ENCODE measurements at regions not wholly inside any gene's neighbourhood (a gene's known extent, or its start where the extent isn't known, plus 50 kb on each side); places are given as distances from the start of the nearest gene placed in this dataset.
A peak's percentile ranks its signal among the peaks of the same experiment; 100 is the strongest.

DNA sequence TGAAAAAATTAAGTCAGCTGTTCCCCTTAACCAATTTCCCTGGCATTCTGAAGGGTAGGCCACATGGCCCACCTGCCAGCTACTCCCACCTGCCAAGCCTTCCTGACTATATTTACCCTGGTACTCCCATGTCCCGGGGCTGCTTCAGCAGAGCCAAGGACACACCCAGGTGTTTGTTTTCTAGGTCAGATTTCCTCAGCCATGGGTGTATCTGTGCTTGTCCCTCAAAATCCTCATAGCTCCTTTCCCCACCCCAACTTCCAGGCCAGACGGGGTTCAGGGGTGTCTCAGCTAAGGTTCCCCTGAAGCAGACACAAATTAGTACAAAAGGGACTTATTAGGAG is 139.4 kb upstream of the CDYL start:
- Histone ChIP-seq H3K4ac (ENCODE audit: low read length) (no peak overlapping the region), H2BK12ac (ENCODE audit: low read length) (no peak overlapping the region), H3K79me1 (ENCODE audit: low read depth, low read length) (no peaks in the 10 kb centered on the region), H3K9ac (ENCODE audit: low read depth, low read length, poor library complexity) (no peak overlapping the region), H3K14ac (ENCODE audit: low read length) (peak overlapping the region; percentile 65), H3K27me3 (ENCODE audit: control insufficient read depth in 3 of 3, insufficient read depth in 3 of 3, low read depth in 1 of 3, low read length in 3 of 3) (no peaks in the 10 kb centered on the region), H3K23ac (ENCODE audit: low read depth, low read length, poor library complexity) (no peak overlapping the region), H3K4me3 (ENCODE audit: low read length in 2 of 2) (no peak overlapping the region), H3K4me2 (ENCODE audit: insufficient read depth, low read length, poor library complexity, severe bottlenecking) (no peak overlapping the region), H2BK5ac (ENCODE audit: low read length) (no peak overlapping the region), H2BK15ac (ENCODE audit: low read length) (no peak overlapping the region), H3K27ac (replicated peaks; ENCODE audit: low read length) (no peak overlapping the region), H3K18ac (ENCODE audit: low read length) (no peak overlapping the region), H2AFZ (ENCODE audit: low read length) (no peak overlapping the region), H4K8ac (ENCODE audit: low read depth, low read length) (no peak overlapping the region), H3K4me1 (ENCODE audit: control insufficient read depth in 2 of 2, insufficient read depth in 1 of 2, low read depth in 1 of 2, low read length in 2 of 2) (no peaks in the 10 kb centered on the region), H4K91ac (ENCODE audit: low read depth, low read length, poor library complexity) (no peak overlapping the region), H2BK120ac (ENCODE audit: low read depth, low read length) (no peak overlapping the region), H3K9me3 (replicated peaks in 1 of 2; ENCODE audit: control insufficient read depth in 2 of 2, insufficient read depth in 1 of 2, low read depth in 1 of 2, low read length in 2 of 2) (no peaks in the 10 kb centered on the region), H3K36me3 (replicated peaks in 1 of 2; ENCODE audit: control insufficient read depth in 2 of 2, insufficient read depth in 2 of 2, low read length in 2 of 2) (no peaks in the 10 kb centered on the region), H2AK5ac (ENCODE audit: low read depth, low read length) (no peak overlapping the region)
- DNase-seq (ENCODE audit: low spot score): no peak
- WGBS, 2 donors (ENCODE audit: extremely low coverage in 2 of 2, insufficient read length in 2 of 2, insufficient replicate concordance in 1 of 2): no CpG with 5 or more reads among the region's 2 CpGs

DNA sequence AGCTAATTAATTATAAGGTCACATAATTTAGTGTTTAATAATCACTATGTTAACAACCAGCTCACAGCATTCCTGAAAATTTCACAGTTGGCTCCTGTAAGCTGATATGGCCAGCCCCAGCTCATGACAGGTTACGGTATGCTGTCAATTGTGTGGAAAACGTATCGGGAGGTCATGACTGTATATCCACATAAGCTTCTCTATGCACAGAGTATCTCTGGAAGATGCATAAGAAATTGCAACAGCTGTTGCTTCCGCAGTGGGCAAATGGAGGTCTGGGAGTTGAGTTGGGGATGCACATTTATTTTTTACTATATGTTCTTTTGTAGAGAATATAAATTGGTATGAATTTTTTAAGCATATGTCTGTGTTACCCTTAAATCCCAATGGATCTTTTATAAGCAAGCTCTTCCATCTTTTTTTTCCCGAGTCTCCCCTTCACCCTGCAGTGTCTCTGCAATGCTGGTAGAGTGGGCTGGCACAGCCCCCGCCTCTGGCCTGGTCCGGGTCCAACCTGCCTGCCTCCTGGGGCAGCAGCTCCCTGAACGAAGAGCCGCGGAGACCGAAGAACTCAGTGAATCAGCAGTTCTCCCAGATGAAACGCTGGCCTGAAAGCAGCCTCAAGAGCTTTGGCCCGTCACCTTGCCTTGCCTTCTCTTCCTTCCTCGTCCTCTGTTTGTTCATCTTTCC is 139.9 kb upstream of the CDYL start:
- Histone ChIP-seq H2AFZ (ENCODE audit: low read length) (no peak overlapping the region), H2AK5ac (ENCODE audit: low read depth, low read length) (no peak overlapping the region), H3K14ac (ENCODE audit: low read length) (peak overlapping the region; percentile 65), H3K4me3 (ENCODE audit: low read length in 2 of 2) (no peak overlapping the region), H2BK12ac (ENCODE audit: low read length) (no peak overlapping the region), H3K4me2 (ENCODE audit: insufficient read depth, low read length, poor library complexity, severe bottlenecking) (no peak overlapping the region), H4K91ac (ENCODE audit: low read depth, low read length, poor library complexity) (no peak overlapping the region), H3K9me3 (replicated peaks in 1 of 2; ENCODE audit: control insufficient read depth in 2 of 2, insufficient read depth in 1 of 2, low read depth in 1 of 2, low read length in 2 of 2) (no peaks in the 10 kb centered on the region), H2BK5ac (ENCODE audit: low read length) (no peak overlapping the region), H3K9ac (ENCODE audit: low read depth, low read length, poor library complexity) (no peak overlapping the region), H3K36me3 (replicated peaks in 1 of 2; ENCODE audit: control insufficient read depth in 2 of 2, insufficient read depth in 2 of 2, low read length in 2 of 2) (no peaks in the 10 kb centered on the region), H3K4ac (ENCODE audit: low read length) (no peak overlapping the region), H3K27ac (replicated peaks; ENCODE audit: low read length) (no peak overlapping the region), H2BK120ac (ENCODE audit: low read depth, low read length) (no peak overlapping the region), H3K18ac (ENCODE audit: low read length) (peak overlapping the region; percentile 58), H3K27me3 (ENCODE audit: control insufficient read depth in 3 of 3, insufficient read depth in 3 of 3, low read depth in 1 of 3, low read length in 3 of 3) (no peaks in the 10 kb centered on the region), H2BK15ac (ENCODE audit: low read length) (no peak overlapping the region), H4K8ac (ENCODE audit: low read depth, low read length) (no peak overlapping the region), H3K79me1 (ENCODE audit: low read depth, low read length) (no peaks in the 10 kb centered on the region), H3K23ac (ENCODE audit: low read depth, low read length, poor library complexity) (no peak overlapping the region), H3K4me1 (ENCODE audit: control insufficient read depth in 2 of 2, insufficient read depth in 1 of 2, low read depth in 1 of 2, low read length in 2 of 2) (no peaks in the 10 kb centered on the region)
- WGBS, 2 donors (ENCODE audit: extremely low coverage in 2 of 2, insufficient read length in 2 of 2, insufficient replicate concordance in 1 of 2): no CpG with 5 or more reads among the region's 14 CpGs
- no peak for DNase-seq (ENCODE audit: low spot score)

DNA sequence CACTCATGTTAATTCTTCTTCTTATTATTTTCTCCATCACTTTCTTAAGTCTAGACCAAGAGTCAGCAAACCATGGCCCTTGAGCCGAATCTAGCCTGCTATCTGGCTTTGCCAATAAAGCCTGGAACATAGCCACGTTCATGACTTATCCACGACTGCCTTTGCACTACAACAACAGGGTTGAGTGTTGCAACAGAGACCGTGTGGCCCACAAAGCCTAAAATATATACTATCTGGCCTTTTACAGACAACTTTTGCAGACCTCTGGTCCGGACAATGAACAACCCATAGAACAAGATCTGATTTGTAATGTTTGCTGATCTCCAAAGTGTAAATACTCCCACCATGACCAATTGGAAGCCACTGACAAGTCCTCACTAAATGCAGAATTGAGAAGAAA is 140.5 kb upstream of the CDYL start:
- Histone ChIP-seq H2BK120ac (ENCODE audit: low read depth, low read length) (no peak overlapping the region), H4K8ac (ENCODE audit: low read depth, low read length) (no peak overlapping the region), H2BK15ac (ENCODE audit: low read length) (no peak overlapping the region), H2AFZ (ENCODE audit: low read length) (no peak overlapping the region), H2BK12ac (ENCODE audit: low read length) (no peak overlapping the region), H3K4ac (ENCODE audit: low read length) (no peak overlapping the region), H4K91ac (ENCODE audit: low read depth, low read length, poor library complexity) (no peak overlapping the region), H3K79me1 (ENCODE audit: low read depth, low read length) (no peaks in the 10 kb centered on the region), H3K36me3 (replicated peaks in 1 of 2; ENCODE audit: control insufficient read depth in 2 of 2, insufficient read depth in 2 of 2, low read length in 2 of 2) (no peaks in the 10 kb centered on the region), H2BK5ac (ENCODE audit: low read length) (no peak overlapping the region), H3K27ac (replicated peaks; ENCODE audit: low read length) (no peak overlapping the region), H3K27me3 (ENCODE audit: control insufficient read depth in 3 of 3, insufficient read depth in 3 of 3, low read depth in 1 of 3, low read length in 3 of 3) (no peaks in the 10 kb centered on the region), H2AK5ac (ENCODE audit: low read depth, low read length) (no peak overlapping the region), H3K4me3 (ENCODE audit: low read length in 2 of 2) (no peak overlapping the region), H3K23ac (ENCODE audit: low read depth, low read length, poor library complexity) (no peak overlapping the region), H3K9ac (ENCODE audit: low read depth, low read length, poor library complexity) (no peak overlapping the region), H3K18ac (ENCODE audit: low read length) (no peak overlapping the region), H3K4me1 (ENCODE audit: control insufficient read depth in 2 of 2, insufficient read depth in 1 of 2, low read depth in 1 of 2, low read length in 2 of 2) (no peaks in the 10 kb centered on the region), H3K9me3 (replicated peaks in 1 of 2; ENCODE audit: control insufficient read depth in 2 of 2, insufficient read depth in 1 of 2, low read depth in 1 of 2, low read length in 2 of 2) (no peaks in the 10 kb centered on the region), H3K4me2 (ENCODE audit: insufficient read depth, low read length, poor library complexity, severe bottlenecking) (no peak overlapping the region), H3K14ac (ENCODE audit: low read length) (no peak overlapping the region)
- no CpG with 5 or more reads among the region's 5 CpGs for WGBS, 2 donors (ENCODE audit: extremely low coverage in 2 of 2, insufficient read length in 2 of 2, insufficient replicate concordance in 1 of 2)
- no peak for DNase-seq (ENCODE audit: low spot score)

DNA sequence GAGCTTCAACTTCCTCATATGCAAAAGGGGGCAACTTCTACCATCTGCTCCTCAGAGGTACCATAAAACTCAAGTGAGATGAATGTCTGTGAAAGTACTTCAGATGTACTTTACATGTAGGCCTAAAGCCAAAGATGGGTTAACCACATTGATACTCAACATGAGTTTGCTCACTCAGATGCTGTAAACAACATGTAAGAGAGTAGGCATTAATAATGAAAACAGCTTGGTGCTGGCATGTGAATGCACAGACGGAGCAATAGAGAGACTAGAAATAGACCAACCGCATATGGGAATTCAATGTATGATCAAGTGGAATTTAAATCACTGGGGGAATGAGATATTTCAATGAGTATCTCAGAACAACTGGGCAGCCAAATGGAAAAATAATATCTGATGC is 143.8 kb upstream of the CDYL start:
- Histone ChIP-seq H3K4me1 (ENCODE audit: control insufficient read depth in 2 of 2, insufficient read depth in 1 of 2, low read depth in 1 of 2, low read length in 2 of 2) (no peaks in the 10 kb centered on the region), H2AK5ac (ENCODE audit: low read depth, low read length) (no peak overlapping the region), H2BK12ac (ENCODE audit: low read length) (no peak overlapping the region), H3K79me1 (ENCODE audit: low read depth, low read length) (no peaks in the 10 kb centered on the region), H3K9ac (ENCODE audit: low read depth, low read length, poor library complexity) (no peak overlapping the region), H3K4ac (ENCODE audit: low read length) (no peak overlapping the region), H3K4me3 (ENCODE audit: low read length in 2 of 2) (no peak overlapping the region), H2BK15ac (ENCODE audit: low read length) (no peak overlapping the region), H2BK5ac (ENCODE audit: low read length) (no peak overlapping the region), H2AFZ (ENCODE audit: low read length) (no peak overlapping the region), H4K8ac (ENCODE audit: low read depth, low read length) (no peak overlapping the region), H3K27ac (replicated peaks; ENCODE audit: low read length) (no peak overlapping the region), H3K23ac (ENCODE audit: low read depth, low read length, poor library complexity) (no peak overlapping the region), H3K18ac (ENCODE audit: low read length) (no peak overlapping the region), H2BK120ac (ENCODE audit: low read depth, low read length) (no peak overlapping the region), H3K27me3 (ENCODE audit: control insufficient read depth in 3 of 3, insufficient read depth in 3 of 3, low read depth in 1 of 3, low read length in 3 of 3) (no peaks in the 10 kb centered on the region), H4K91ac (ENCODE audit: low read depth, low read length, poor library complexity) (no peak overlapping the region), H3K9me3 (replicated peaks in 1 of 2; ENCODE audit: control insufficient read depth in 2 of 2, insufficient read depth in 1 of 2, low read depth in 1 of 2, low read length in 2 of 2) (peaks cover 3 to 4% of the 10 kb centered on the region in 2 donors), H3K4me2 (ENCODE audit: insufficient read depth, low read length, poor library complexity, severe bottlenecking) (no peak overlapping the region), H3K14ac (ENCODE audit: low read length) (no peak overlapping the region), H3K36me3 (replicated peaks in 1 of 2; ENCODE audit: control insufficient read depth in 2 of 2, insufficient read depth in 2 of 2, low read length in 2 of 2) (no peaks in the 10 kb centered on the region)
- DNase-seq (ENCODE audit: low spot score): no peak
- WGBS, 2 donors (ENCODE audit: extremely low coverage in 2 of 2, insufficient read length in 2 of 2, insufficient replicate concordance in 1 of 2): no CpG with 5 or more reads among the region's 2 CpGs

Data from neuronal stem cell (in vitro differentiated cells).